GM12878 (cell line): ENCODE measurements at regions not wholly inside any gene's neighbourhood (a gene's known extent, or its start where the extent isn't known, plus 50 kb on each side); places are given as distances from the start of the nearest gene placed in this dataset.

Source experiments
- ATAC-seq: fragments of 200-7000 bp; cut with Tn5 transposase; 3 replicates; pipeline ENCODE4 v1.9.1; 2020; ENCODE audit warnings: mild to moderate bottlenecking, moderate library complexity
- BruUV-seq: library from RNA; stranded (reverse); fragments of 400-500 nt; replicated peaks from 2 replicates; lab custom pipeline; 2021; lab: Mats Ljungman, UMichigan
- CTCF ChIA-PET: fragments of 300-600 bp; sonication (Branson Sonifier 250); formaldehyde crosslinking; extraction: SDS; loops from one replicate; lab custom pipeline; 2021; ENCODE audit warnings: inconsistent platforms; lab: Yijun Ruan, JAX
- POLR2A ChIA-PET: fragments of 350-600 bp; formaldehyde crosslinking; extraction: SDS; loops from one replicate; lab custom pipeline; 2021; ENCODE audit warnings: inconsistent platforms; lab: Charles Lee
- RAD21 ChIA-PET: fragments of 300-600 bp; sonication (Branson Sonifier 250); formaldehyde crosslinking; loops from one replicate; lab custom pipeline; 2023; ENCODE audit warnings: antibody characterized with exemption; ENCODE audit not compliant: unreplicated experiment; lab: Charles Lee
- SMC1A ChIA-PET: fragments of 300-600 bp; sonication (Branson Sonifier 250); formaldehyde crosslinking; loops from one replicate; lab custom pipeline; 2023; ENCODE audit not compliant: unreplicated experiment, uncharacterized antibody; lab: Charles Lee
- DNase-seq: peaks from one replicate; pipeline ENCODE4 v3.0.0-alpha.2; 2011; ENCODE audit warnings: low read depth, low spot score
- FAIRE-seq: peaks from 3 replicates; lab custom pipeline; 2011; peaks lifted over from hg19 to GRCh38; lab: Jason Lieb, UNC
- H2AFZ ChIP-seq: 2 replicates; pipeline ENCODE4 v1.6.0; 2011; ENCODE audit warnings: low read depth, low read length, control low read depth; ENCODE audit not compliant: control insufficient read depth
- H3K27ac ChIP-seq: 2 replicates; pipeline ENCODE4 v1.5.1; 2011; ENCODE audit warnings: control low read depth; ENCODE audit not compliant: control insufficient read depth, insufficient read depth
- H3K27me3 ChIP-seq, 2 experiments: replicated peaks in 1 of 2; 2 replicates each; pipeline versions ENCODE4 v1.6.0 to v1.6.1; 2011; ENCODE audit warnings: low read length in 1 of 2; ENCODE audit not compliant: control insufficient read depth in 2 of 2, insufficient read depth in 2 of 2
- H3K36me3 ChIP-seq, 2 experiments: 2 replicates each; pipeline ENCODE4 v1.5.1; 2011; ENCODE audit warnings: low read length in 1 of 2; ENCODE audit not compliant: control insufficient read depth in 2 of 2, insufficient read depth in 2 of 2
- H3K4me1 ChIP-seq: 2 replicates; pipeline ENCODE4 v1.6.1; 2011; ENCODE audit warnings: mild to moderate bottlenecking, low read length, moderate library complexity, mixed read lengths; ENCODE audit not compliant: control insufficient read depth, insufficient read depth
- H3K4me2 ChIP-seq: 2 replicates; pipeline ENCODE4 v1.6.0; 2011; ENCODE audit warnings: control low read depth; ENCODE audit not compliant: control insufficient read depth, insufficient read depth
- H3K4me3 ChIP-seq: fragments of 200-600 bp; sonication (generic); 2 replicates; pipeline ENCODE4 v1.5.1; 2016
- H3K79me2 ChIP-seq: 2 replicates; pipeline ENCODE4 v1.6.0; 2011; ENCODE audit warnings: low read length; ENCODE audit not compliant: control insufficient read depth, insufficient read depth
- H3K9ac ChIP-seq: 2 replicates; pipeline ENCODE4 v1.8.0; 2011; ENCODE audit warnings: low read length, control low read depth, mixed read lengths; ENCODE audit not compliant: control insufficient read depth, insufficient read depth
- H3K9me3 ChIP-seq: replicated peaks from 3 replicates; pipeline ENCODE4 v1.5.1; 2011; ENCODE audit warnings: mild to moderate bottlenecking, low read length; ENCODE audit not compliant: control insufficient read depth, insufficient read depth
- H4K20me1 ChIP-seq: 2 replicates; pipeline ENCODE4 v1.6.0; 2011; ENCODE audit not compliant: control insufficient read depth, insufficient read depth
- STAT1 ChIP-seq: fragments of 450-650 bp; conservative IDR thresholded peaks from 2 replicates; pipeline ENCODE4 v1.6.1; 2014; ENCODE audit warnings: antibody characterized with exemption, mild to moderate bottlenecking
- WRNIP1 ChIP-seq: IDR thresholded peaks from 2 replicates; pipeline ENCODE4 v1.6.1; 2011; ENCODE audit warnings: low read depth, low read length, improper control_type of control experiment, borderline replicate concordance
- YY1 ChIP-seq: IDR thresholded peaks from 2 replicates; pipeline ENCODE4 v1.6.1; 2011; ENCODE audit warnings: low read depth, mild to moderate bottlenecking, low read length
- ZSCAN29 ChIP-seq: fragments of 450-650 bp; IDR thresholded peaks from 2 replicates; pipeline ENCODE4 v1.6.1; 2017; ENCODE audit warnings: mild to moderate bottlenecking, moderate library complexity
- WGBS: methylation state at CpG from one replicate; pipeline ENCODE4 v1.1.6; 2016; ENCODE audit warnings: low lambda C conversion rate; ENCODE audit not compliant: insufficient replicate concordance, insufficient coverage; ENCODE audit errors: missing lambda C conversion rate; 5-methylcytosine and 5-hydroxymethylcytosine counted together
- in situ Hi-C: fragments of 300-500 bp; cut with MboI; formaldehyde crosslinking; loops from 9 replicates; pipeline ENCODE4 v1.14.3; 2018; ENCODE audit warnings: mixed read lengths
- intact Hi-C: fragments of 100-400 bp; cut with micrococcal nuclease; formaldehyde crosslinking; loops from one replicate; pipeline ENCODE4 v1.14.2; 2022; ENCODE audit not compliant: unreplicated experiment

DNA sequence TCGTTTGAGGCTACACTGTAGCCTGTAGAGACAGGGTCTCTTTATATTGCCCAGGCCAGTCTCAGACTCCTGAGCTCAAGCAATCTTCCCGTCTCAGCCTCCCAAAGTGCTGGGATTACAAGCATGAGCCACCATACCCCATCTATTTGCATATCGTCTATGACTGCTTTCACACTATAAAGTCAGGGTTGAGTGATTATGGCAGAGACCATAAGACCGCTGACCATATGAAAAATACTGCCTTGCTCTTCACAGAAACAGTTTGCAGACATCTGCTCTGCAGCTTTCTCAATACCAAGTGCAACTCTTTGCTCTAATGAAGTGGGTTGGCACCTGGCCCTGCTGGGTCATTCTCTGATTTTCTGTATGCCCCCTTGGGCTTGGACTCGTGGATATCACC is 79.5 kb upstream of the PAK5 start:
- Histone ChIP-seq H3K9ac (no peak overlapping the region), H3K36me3 (no peaks in the 10 kb centered on the region), H3K79me2 (no peaks in the 10 kb centered on the region), H2AFZ (no peak overlapping the region), H3K4me2 (no peak overlapping the region; the same call in 1 of the 2 replicates), H3K4me1 (peaks cover 17% of the 10 kb centered on the region), H3K27me3 (no peaks in the 10 kb centered on the region), H3K4me3 (peak overlapping the region; percentile 7; the same call in 1 of the 2 replicates), H4K20me1 (no peaks in the 10 kb centered on the region), H3K27ac (no peak overlapping the region), H3K9me3 (no peaks in the 10 kb centered on the region)
- intact Hi-C loops (no loop called here), in situ Hi-C loops (loop anchor here (10.0 kb wide), 1 partner anchor 514 kb away; no protein-coding TSS in a partner anchor)
- no peak for DNase-seq
- ChIA-PET SMC1A (interaction anchor here (1.0 to 1.3 kb wide), 3 partner anchors 9 to 301 kb away, joined by 3 to 6 read pairs (median 4); no protein-coding TSS in a partner anchor), CTCF (interaction anchor here (1.0 to 2.1 kb wide), 5 partner anchors 13 to 510 kb away, joined by 3 to 11 read pairs (median 5); no protein-coding TSS in a partner anchor), RAD21 (no interaction called here), POLR2A (no interaction called here)
- BruUV-seq = no TSS peak
- no peak for FAIRE-seq
- TF ChIP-seq WRNIP1 (no peak), YY1 (no peak), STAT1 (no peak)
- 17% methylated on average over 5 of the region's 5 CpGs for WGBS
- peak; percentile 79 for ATAC-seq

DNA sequence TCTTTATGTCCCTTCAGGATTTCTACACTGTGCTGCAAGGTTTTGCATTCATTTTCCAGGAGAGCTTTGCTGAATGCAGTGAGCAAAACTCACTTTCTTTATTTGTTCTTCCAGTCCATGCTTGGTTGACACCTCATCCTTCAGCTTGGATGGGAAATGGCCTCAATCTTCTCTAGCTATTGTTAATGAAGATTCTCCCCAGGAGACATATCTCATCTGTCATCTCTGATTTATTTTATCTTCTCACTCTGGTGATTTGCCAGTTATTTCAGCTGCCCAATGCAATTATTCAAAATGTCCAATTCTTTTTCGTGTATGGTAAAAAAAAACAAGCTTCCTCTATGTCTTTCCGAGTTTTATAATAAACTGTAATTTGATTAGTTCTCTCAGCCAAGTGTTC is 77.9 kb upstream of the PAK5 start:
- 19% methylated on average over 2 of the region's 2 CpGs for WGBS
- Histone ChIP-seq H3K27ac (no peak overlapping the region), H3K4me2 (no peak overlapping the region), H3K27me3 (no peaks in the 10 kb centered on the region), H2AFZ (no peak overlapping the region), H3K9ac (no peak overlapping the region), H3K4me3 (no peak overlapping the region), H3K36me3 (no peaks in the 10 kb centered on the region), H3K9me3 (no peaks in the 10 kb centered on the region), H3K4me1 (peaks cover 17% of the 10 kb centered on the region), H4K20me1 (no peaks in the 10 kb centered on the region), H3K79me2 (no peaks in the 10 kb centered on the region)
- FAIRE-seq (no peak), ATAC-seq (no peak), DNase-seq (no peak)
- intact Hi-C loops (no loop called here), in situ Hi-C loops (loop anchor here (10.0 kb wide), 1 partner anchor 512 kb away; no protein-coding TSS in a partner anchor)
- BruUV-seq = no TSS peak
- no peak for TF ChIP-seq ZSCAN29
- ChIA-PET CTCF (interaction anchor here (0.8 to 1.6 kb wide), 4 partner anchors 14 to 300 kb away, joined by 3 to 5 read pairs (median 4); no protein-coding TSS in a partner anchor), POLR2A (no interaction called here), RAD21 (no interaction called here), SMC1A (no interaction called here)
